GM19238 (cell line): ENCODE measurements at regions not wholly inside any gene's neighbourhood (a gene's known extent, or its start where the extent isn't known, plus 50 kb on each side); places are given as distances from the start of the nearest gene placed in this dataset.
"Not testable (repeated sequence)": the region's sequence is repeated elsewhere in the genome, so short reads cannot be mapped to it uniquely, and the experiment has no call there.

Experiments
- DNase-seq: peaks from one replicate; pipeline ENCODE4 v3.0.0; 2011; ENCODE audit warnings: low spot score; ENCODE audit not compliant: insufficient read length

DNA sequence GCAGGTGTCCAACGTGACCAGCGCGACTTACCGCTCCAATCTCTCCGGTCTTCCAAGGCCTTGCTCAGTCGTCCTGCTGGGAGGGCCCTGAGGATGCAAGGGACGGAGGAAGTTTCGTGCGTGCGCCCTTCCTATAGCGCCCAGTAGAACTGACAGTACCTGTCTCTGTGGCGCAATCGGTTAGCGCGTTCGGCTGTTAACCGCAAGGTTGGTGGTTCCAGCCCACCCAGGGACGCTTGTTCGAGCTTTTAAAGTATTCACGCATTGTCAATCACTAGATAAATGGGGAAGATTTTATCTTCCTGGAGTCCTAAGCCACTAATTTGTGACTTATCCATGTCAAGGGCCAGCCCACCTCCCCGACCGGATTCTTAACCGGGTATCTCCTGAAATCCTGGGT is 141.1 kb upstream of the NOTCH2NLA start:
- not testable (repeated sequence) for DNase-seq

DNA sequence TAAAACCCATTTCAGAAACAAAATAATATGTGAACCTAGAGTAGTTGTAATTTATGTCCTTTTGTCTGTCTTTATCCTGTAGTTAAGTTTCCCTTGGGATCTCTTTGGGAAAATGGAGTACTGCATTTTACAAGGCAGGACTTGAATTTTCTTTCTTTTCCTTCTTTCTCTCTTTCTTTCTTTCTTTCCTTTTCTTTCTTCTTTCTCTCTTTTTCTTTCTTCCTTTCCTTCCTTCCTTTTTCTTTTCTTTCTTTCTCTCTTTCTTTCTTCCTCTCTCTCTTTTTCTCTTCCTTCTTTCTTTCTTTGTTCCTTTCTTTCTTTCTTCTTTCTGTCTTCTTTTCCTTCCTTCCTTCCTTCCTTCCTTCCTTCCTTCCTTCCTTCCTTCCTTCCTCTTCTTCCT is 126.6 kb upstream of the NOTCH2NLA start:
- not testable (repeated sequence) for DNase-seq

DNA sequence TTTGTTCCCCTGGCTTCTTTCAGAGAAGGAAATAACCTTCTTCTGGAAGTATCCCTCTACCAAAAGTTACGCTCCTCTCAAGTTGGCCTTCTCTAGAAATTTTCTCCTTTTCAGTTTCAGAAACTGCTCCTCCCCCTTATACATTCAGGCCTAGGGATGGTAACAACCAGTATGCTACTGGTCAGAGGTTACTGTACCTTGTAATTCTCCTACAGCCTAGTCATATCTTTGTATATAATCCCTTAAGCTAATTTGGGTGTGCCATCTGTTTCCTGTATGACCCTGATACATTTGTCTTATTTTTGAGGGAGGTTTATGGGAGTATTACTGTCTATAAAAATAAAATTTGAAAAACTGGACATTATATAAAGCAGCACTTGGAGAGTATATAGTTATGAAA is 98.0 kb upstream of the NOTCH2NLA start:
- DNase-seq = not testable (repeated sequence)

DNA sequence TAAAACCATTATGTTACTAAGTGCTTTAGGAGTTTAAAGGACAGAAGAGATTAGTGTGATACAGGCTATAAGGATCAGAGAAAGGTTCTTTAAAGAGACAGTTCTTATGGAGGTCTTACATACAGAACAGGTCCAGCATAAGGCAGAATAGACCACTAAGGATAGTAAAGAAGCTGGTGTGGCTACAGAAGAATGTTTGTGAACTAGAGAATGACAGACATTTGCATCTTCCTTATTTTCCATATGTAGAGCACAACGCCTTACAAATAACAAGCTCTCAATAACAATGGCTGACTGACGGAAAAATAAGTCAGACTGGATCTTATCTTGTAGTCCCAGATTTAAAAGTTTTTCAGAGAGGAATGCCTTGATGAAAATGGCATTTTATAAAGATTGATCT is 95.6 kb upstream of the NOTCH2NLA start:
- not testable (repeated sequence) for DNase-seq

DNA sequence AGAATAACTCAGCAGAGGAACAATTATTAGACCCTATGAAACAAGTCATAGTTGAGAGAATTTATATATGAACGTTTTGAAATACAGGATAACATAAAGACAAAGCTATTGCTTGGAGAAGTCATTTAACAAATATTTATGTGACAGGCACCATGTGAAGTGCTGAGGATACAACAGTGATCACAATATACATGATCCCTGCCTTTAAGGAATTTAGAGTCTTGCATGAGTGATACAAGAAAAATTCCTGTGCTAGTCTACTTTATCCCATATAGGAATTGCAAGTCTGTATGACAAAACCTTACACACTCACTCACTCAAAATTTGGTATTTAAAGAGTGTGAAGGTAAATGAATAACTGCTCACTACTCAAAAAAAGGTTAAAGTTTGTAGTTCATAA is 94.5 kb upstream of the NOTCH2NLA start:
- DNase-seq = not testable (repeated sequence)

DNA sequence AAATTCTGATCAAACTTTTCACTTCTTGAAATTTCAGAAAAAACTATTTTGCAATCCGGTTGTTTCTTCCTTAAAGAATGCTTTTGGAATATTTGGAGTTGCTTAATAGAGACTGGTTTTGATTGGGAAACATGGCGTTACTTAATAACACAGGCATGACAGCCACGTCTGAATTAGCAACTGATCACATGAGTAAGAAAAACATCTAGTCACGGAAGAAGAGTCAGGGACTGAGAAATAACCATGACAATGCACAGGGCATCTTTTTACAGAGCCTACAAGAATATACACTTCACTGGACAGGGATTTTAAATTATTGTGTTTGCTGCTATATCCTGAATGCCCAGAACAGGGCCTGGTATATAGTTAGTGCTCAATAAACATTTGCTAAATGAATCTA is 94.1 kb upstream of the NOTCH2NLA start:
- not testable (repeated sequence) for DNase-seq

DNA sequence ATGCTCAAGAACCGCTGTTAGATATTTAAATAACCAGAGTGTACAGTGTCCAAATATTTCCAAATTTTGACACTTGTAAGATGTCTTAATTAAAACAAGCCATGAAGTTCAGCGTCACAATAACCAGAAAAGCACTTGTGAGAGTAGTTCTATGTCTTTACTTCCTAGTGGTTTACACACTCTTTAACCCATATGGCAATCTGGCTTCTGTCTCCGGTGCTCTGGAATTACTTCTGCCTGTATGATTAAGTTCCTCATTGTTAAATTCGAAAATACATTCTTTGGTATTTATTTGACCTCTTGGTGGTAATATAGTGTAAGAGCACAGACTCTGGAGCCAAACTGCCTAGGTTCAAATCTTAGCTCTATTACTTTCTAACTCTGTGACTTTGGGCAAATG is 89.9 kb upstream of the NOTCH2NLA start:
- not testable (repeated sequence) for DNase-seq

DNA sequence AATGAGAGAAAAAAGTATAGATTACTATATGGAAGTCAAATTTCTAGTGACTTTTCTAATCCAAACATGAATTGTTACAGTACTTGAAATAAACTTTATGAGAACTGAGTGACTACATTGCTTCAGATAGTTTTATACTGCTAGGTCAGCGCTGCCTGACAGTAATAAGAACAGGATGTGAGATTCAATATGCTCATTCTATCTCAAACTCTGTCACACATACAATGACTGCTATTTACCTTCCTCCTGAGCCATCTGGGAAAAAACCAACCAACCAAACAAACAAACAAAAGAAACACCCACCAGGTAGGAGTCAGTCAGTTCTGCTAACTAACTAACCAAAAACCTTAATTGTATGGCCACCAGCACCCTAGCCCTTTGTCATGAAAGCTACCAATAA is 89.0 kb upstream of the NOTCH2NLA start:
- not testable (repeated sequence) for DNase-seq

DNA sequence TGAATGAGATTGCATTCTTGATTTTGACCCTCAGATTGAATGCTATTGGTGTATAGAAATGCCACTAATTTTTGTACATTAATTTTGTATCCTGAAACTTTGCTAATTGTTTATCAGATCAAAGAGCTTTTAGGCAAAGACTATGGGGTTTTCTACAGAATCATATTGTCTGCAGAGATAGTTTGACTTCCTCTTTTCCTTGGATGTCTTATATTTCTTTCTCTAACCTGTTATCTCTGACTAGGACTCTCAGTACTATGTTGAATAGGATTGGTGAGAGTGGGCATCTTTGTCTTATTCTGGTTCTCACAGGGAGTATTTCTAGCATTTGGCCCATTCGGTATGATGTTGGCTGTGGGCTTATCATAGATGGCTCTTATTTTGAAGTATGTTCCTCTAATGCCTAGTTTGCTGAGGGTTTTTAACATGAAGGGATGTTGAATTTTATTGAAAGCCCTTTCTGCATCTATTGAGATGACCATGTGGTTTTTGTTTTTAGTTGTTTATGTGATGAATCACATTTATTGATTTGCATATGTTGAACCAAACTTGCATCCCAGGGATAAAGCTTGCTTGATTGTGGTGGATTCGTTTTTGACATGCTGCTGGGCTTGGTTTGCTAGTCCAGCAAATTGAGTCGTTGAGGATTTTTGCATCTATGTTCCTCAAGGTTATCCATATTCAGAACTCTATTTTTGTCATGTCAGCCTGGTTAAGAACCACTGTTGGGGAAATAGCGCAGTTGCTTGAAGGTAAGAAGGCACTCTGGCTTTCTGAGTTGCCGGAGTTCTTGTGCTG is 85.8 kb upstream of the NOTCH2NLA start:
- not testable (repeated sequence) for DNase-seq

DNA sequence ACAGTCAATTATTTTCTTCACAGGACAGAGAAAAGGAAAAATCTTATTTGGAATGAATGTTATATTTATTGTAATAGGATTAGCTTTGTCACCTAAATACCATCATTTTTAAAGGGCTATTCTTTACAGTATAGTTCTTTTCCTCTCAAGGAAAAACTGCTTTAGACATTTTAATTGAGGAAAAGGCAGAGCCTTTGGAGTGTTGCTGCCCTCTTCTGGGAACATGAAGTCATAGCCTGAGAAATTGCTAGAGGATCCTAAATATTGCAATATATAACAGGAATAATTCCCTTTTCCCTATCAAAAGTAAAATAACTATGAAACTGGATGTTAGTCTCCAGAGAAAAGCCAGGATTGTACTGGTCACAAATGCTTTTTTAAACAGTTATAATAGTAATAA is 81.8 kb upstream of the NOTCH2NLA start:
- not testable (repeated sequence) for DNase-seq

DNA sequence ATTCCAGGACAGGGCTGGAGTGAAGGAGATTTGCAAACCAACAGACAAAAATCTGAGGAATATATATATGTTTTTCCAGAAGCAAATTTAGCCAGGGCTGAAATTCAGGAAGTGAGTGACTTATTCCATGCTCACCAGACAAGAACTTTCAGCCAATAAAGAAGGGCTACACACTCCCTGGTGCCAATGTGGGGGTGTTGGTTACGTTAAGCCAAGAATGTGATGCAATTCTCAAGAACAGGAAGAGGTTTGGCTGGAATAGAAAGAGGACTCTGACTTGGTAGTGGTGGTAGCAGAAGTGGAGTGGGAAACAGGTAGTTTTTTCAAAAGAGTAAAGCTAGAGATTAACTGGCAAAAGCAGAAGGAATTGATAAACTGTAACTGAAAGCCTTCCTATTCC is 80.6 kb upstream of the NOTCH2NLA start:
- not testable (repeated sequence) for DNase-seq

DNA sequence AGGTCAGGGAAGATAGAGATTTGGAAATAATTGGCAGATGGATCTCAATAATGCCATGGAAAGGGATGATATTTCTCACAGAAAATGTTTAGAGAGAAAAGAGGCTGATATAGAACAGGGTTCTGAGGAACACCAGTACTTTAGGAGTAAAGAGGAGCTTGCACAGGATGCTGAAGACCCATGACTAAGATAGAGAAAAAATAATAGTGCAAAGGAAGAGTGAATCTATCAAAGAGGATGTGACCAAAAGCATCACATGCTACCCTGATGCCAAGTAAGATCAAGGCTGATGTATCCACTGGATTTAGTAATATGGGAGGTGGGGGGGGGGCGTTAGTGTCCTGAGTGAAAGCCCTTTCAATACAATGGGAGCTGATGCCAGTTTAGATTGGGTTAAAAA is 80.1 kb upstream of the NOTCH2NLA start:
- DNase-seq = not testable (repeated sequence)

DNA sequence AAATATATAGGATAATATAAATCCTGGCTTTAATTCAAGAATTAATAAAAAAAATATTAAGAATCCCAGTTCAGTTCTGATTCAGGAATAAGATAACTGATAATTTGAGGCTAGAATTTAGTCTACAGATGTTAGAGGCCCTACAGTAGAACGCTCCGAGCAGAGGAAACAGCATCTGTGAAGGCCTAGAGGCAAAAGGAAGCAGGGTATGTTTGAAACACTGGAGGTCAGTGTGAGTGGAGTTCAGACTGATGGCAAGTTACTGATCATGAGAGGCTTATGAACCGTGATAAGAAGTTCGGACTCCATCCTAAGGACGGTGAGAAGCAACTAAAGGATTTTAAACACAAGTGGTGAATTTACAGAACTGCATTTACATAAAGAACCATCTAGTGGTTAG is 79.3 kb upstream of the NOTCH2NLA start:
- DNase-seq = not testable (repeated sequence)

DNA sequence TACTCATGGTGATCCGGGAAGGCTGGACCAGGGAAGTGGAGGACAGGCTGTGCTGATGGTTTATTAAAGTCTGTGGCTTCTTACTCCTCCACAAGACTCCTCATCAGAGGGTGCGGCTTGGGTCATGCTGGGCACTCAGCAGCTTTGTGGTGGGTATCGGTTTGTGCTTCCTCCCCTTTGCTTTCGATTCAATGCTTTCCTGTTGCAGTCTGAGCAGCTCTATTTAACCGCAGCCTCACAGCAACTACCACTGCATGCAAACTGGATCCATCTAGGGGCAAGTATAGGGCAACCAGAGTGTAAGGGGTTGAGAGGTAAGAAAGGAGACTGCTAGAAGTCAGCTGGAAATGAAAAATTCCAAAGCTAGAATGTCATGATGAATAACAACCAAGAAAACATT is 78.8 kb upstream of the NOTCH2NLA start:
- DNase-seq = not testable (repeated sequence)

DNA sequence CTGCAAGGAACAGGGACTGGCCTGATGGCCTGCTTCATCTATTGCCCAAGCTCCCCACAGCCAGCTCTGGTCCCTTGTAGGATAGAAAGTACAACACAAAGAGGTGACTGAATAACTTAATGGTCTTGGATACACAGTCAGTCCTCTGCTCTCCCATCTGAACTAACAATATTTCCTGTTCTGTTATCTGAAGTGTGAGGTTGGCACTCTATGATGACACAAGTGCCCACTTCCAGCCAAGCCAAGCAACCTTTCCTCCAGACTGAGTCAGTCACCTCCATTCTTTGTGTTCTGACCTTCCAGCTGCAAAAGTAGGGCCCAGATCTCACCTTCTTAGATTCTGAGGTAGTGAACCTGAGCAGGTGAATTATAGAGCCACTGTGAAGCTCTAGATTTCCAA is 77.8 kb upstream of the NOTCH2NLA start:
- DNase-seq = not testable (repeated sequence)

DNA sequence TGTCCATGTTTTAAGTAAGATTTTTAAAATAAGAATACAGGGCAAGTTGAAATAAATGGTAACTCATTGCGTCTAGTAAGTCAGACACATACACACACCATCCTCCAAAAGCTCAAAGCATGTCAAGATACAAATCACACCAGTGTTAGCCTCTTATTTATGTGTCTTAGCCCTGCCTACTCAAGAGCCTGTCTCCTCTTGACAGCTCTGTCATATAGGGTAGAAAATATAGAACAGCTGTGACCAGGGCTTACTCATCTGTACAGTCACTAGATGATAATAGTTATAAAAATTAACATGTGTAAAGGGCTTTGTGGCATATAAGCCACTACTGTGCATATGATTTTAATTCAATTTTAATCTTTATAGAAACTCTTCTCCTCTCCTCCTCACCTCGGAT is 76.6 kb upstream of the NOTCH2NLA start:
- DNase-seq = not testable (repeated sequence)

DNA sequence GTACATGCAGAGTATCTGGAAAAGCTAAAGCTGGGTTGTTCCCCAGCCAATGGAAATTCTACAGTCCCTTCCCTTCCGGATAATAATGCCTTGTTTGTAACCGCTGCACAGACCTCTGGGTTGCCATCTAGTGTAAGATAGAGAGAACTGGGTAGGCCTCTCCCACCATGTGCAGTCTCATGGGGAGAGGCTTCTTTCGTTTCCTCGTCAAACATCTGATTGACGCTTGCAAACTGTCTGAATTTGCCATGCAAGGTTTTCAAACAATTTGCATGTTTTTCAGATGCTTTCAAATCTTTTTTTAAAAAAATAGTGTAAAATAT is 69.7 kb upstream of the NOTCH2NLA start:
- not testable (repeated sequence) for DNase-seq

DNA sequence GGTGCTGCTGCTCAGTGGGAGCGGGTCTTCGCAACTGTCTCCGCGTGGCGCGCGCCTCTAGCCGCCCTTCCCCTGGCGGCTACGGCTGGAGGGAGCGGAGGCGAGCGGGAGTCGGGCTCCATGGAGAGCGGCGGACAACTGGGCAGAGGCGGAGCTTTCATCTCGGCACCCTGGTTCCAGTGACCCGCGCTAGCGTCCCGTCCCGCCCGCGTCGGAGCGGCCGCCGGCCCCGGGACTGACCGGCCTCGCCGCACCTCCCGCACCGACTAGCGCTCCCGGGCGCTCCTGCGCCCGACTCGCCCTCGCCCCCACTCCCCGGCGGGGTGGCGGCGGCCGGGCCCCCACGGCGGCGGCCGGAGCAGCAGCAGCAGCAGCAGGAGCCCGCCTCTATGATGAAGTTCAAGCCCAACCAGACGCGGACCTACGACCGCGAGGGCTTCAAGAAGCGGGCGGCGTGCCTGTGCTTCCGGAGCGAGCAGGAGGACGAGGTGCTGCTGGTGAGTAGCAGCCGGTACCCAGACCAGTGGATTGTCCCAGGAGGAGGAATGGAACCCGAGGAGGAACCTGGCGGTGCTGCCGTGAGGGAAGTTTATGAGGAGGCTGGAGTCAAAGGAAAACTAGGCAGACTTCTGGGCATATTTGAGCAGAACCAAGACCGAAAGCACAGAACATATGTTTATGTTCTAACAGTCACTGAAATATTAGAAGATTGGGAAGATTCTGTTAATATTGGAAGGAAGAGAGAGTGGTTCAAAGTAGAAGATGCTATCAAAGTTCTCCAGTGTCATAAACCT is 69.2 kb upstream of the NOTCH2NLA start:
- not testable (repeated sequence) for DNase-seq

DNA sequence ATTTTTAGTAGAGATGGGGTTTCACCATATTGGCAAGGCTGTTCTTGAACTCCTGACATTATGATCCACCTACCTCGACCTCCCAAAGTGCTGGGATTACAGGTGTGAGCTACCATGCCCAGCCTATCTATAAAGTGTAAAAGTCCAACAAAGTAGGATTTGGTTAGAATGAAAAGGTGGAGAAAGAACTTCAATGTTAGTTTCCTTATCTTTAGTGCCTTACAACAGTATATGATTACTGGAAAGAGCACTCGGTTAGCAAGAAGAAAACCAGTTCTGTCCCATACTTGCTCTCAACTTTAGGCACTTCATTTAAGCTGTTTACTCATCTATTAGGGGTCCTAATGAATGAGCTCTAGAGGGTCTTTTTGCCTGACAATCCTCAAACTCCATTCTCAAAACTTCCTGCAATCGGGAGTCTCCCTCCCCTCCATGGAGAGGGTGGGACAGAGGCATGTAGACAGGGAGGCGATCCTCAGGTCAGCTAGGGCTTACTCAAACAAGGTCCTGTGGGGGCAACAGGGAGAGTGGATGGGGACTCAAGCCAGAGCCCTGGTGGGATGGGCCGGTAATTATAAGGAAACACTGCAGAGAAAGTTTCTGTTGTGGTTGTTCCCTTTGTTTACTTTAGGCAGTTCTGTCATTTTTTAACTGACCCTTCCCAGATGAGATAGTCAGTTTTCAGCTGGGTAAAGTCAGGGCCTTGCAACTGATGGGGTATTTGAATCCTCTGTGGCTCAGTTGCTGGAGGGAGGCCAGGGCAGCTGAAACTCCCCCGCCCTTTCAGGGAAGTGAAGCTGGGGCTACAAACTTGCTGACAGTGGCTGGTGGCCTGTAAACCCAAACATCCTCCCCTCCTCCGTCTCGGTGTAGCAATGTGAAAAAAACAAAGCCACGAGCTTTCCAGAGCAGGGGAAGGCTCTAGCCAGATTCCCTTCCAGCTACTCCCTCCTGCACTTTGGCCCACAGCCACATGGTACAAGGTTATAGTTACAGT is 64.4 kb upstream of the NOTCH2NLA start:
- DNase-seq = not testable (repeated sequence)

DNA sequence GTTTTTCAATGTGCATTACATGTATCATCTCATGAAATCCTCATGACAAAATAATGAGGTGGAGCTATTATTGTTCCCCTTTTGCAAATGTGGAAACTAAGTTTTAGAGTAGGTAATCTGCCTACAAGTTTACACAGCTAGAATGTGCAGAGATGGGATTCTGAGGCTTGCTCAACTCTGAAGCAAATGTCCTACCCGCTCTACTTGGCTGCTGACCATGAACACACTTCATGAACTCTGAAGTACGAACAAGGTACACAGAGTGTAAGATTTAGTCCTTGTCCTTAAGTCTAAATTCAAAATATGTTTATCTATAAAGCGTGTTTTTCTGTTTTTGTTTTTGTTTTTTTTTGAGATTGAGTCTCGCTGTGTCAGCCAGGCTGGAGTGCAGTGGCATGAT is 63.6 kb upstream of the NOTCH2NLA start:
- DNase-seq = not testable (repeated sequence)

DNA sequence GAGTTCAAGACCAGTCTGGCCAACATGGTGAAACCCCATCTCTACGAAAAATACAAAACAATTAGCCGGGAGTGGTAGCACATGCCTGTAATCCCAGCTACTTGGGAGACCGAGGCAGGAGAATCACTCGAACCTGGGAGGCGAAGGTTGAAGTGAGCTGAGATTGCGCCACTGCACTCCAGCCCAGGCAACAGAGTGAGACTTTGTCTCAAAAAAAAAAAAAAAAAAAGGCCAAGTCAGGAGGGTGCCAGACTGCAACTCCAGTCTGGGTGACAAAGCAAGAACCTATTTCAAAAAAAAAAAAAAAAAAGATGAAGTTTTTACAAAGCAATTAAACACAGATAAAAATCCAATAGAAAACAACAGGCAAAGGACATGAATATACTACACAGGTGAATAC is 59.1 kb upstream of the NOTCH2NLA start:
- DNase-seq = not testable (repeated sequence)
